ENCODE measurements at regions not wholly inside any gene's neighbourhood (a gene's known extent, or its start where the extent isn't known, plus 50 kb on each side); places are given as distances from the start of the nearest gene placed in this dataset.

- no peaks in the 10 kb centered on the region for H3K9me3 Mint-ChIP-seq
Observed at GRCh38 chr12:13875744-13876143, 105.7 kb downstream of the GRIN2B start.

GRCh38 chr12:13870255-13870654 lies 111.1 kb downstream of the GRIN2B start:
- Mint-ChIP-seq H3K4me1 (no peaks in the 10 kb centered on the region), H3K4me3 (no peak overlapping the region), H3K27ac (no peak overlapping the region)

More at GRCh38 chr12:13875744-13876143, 105.7 kb downstream of the GRIN2B start:
- no peak for ATAC-seq (replicated peaks)
- H3K27ac Mint-ChIP-seq: no peak overlapping the region
- H3K36me3 Mint-ChIP-seq: no peaks in the 10 kb centered on the region
- no peak overlapping the region for H3K4me3 Mint-ChIP-seq
- no peaks in the 10 kb centered on the region for H3K4me1 Mint-ChIP-seq
- DNase-seq: no peak
- H3K27me3 Mint-ChIP-seq: peaks cover 12 to 15% of the 10 kb centered on the region in 2 donors

GRCh38 chr12:13864081-13864673 lies 117.2 kb downstream of the GRIN2B start:
- Mint-ChIP-seq H3K9me3 (no peaks in the 10 kb centered on the region), H3K4me1 (no peaks in the 10 kb centered on the region), H3K4me3 (no peak overlapping the region), H3K27ac (no peak overlapping the region), H3K27me3 (peaks cover 35 to 78% of the 10 kb centered on the region in 2 donors), H3K36me3 (no peaks in the 10 kb centered on the region)
- ATAC-seq (replicated peaks): peak; percentile 88 to 93
- peak; percentile 47 for DNase-seq

More at GRCh38 chr12:13870255-13870654, 111.1 kb downstream of the GRIN2B start:
- Mint-ChIP-seq H3K9me3 (no peaks in the 10 kb centered on the region), H3K36me3 (no peaks in the 10 kb centered on the region), H3K27me3 (peaks cover 34 to 60% of the 10 kb centered on the region in 2 donors)
- DNase-seq (no peak), ATAC-seq (replicated peaks) (no peak)

- Mint-ChIP-seq H3K4me3 (no peak overlapping the region), H3K27ac (no peak overlapping the region), H3K27me3 (peaks cover 29 to 37% of the 10 kb centered on the region in 2 donors), H3K36me3 (no peaks in the 10 kb centered on the region), H3K9me3 (no peaks in the 10 kb centered on the region), H3K4me1 (no peaks in the 10 kb centered on the region)
- DNase-seq (no peak), ATAC-seq (replicated peaks) (no peak)
Observed at GRCh38 chr12:13857750-13858149, 123.7 kb downstream of the GRIN2B start.

GRCh38 chr12:13853471-13853870 lies 127.9 kb downstream of the GRIN2B start:
- no peak overlapping the region for H3K27ac Mint-ChIP-seq
- H3K9me3 Mint-ChIP-seq: no peaks in the 10 kb centered on the region
- H3K4me1 Mint-ChIP-seq: no peaks in the 10 kb centered on the region
- DNase-seq: no peak
- no peak for ATAC-seq (replicated peaks)
- H3K27me3 Mint-ChIP-seq: peaks cover 10 to 24% of the 10 kb centered on the region in 2 donors
- H3K4me3 Mint-ChIP-seq: no peak overlapping the region
- no peaks in the 10 kb centered on the region for H3K36me3 Mint-ChIP-seq

- no peak for DNase-seq
- no peaks in the 10 kb centered on the region for H3K9me3 Mint-ChIP-seq
- ATAC-seq (replicated peaks): no peak
- H3K27me3 Mint-ChIP-seq: peaks cover 14 to 31% of the 10 kb centered on the region in 2 donors
- no peak overlapping the region for H3K27ac Mint-ChIP-seq
- no peak overlapping the region for H3K4me3 Mint-ChIP-seq
- no peaks in the 10 kb centered on the region for H3K4me1 Mint-ChIP-seq
- H3K36me3 Mint-ChIP-seq: no peaks in the 10 kb centered on the region
Observed at GRCh38 chr12:13851828-13852227, 129.6 kb downstream of the GRIN2B start.

GRCh38 chr12:13849456-13849855 lies 131.9 kb downstream of the GRIN2B start:
- H3K36me3 Mint-ChIP-seq: no peaks in the 10 kb centered on the region
- H3K9me3 Mint-ChIP-seq: no peaks in the 10 kb centered on the region
- no peaks in the 10 kb centered on the region for H3K4me1 Mint-ChIP-seq
- no peak overlapping the region for H3K27ac Mint-ChIP-seq
- H3K27me3 Mint-ChIP-seq: peaks cover 15 to 31% of the 10 kb centered on the region in 2 donors
- ATAC-seq (replicated peaks): no peak
- no peak for DNase-seq
- no peak overlapping the region for H3K4me3 Mint-ChIP-seq

GRCh38 chr12:13843841-13844240 lies 137.6 kb downstream of the GRIN2B start:
- DNase-seq: no peak
- Mint-ChIP-seq H3K36me3 (no peaks in the 10 kb centered on the region), H3K4me1 (no peaks in the 10 kb centered on the region), H3K27ac (no peak overlapping the region), H3K4me3 (no peak overlapping the region), H3K27me3 (peaks cover 19 to 24% of the 10 kb centered on the region in 2 donors), H3K9me3 (no peaks in the 10 kb centered on the region)
- no peak for ATAC-seq (replicated peaks)

- Mint-ChIP-seq H3K4me1 (no peaks in the 10 kb centered on the region), H3K27ac (no peak overlapping the region), H3K36me3 (no peaks in the 10 kb centered on the region), H3K4me3 (no peak overlapping the region), H3K9me3 (no peaks in the 10 kb centered on the region), H3K27me3 (peaks cover under 1 to 19% of the 10 kb centered on the region in 2 donors)
- ATAC-seq (replicated peaks) (no peak), DNase-seq (no peak)
Observed at GRCh38 chr12:13841358-13841757, 140.0 kb downstream of the GRIN2B start.

- Mint-ChIP-seq H3K9me3 (no peaks in the 10 kb centered on the region), H3K27ac (no peak overlapping the region), H3K4me3 (no peak overlapping the region), H3K4me1 (no peaks in the 10 kb centered on the region), H3K27me3 (peaks cover 0 to 17% of the 10 kb centered on the region in 2 donors), H3K36me3 (no peaks in the 10 kb centered on the region)
- ATAC-seq (replicated peaks): no peak
- DNase-seq: no peak
Observed at GRCh38 chr12:13839365-13840336, 141.8 kb downstream of the GRIN2B start.

GRCh38 chr12:13836099-13836498 lies 145.3 kb downstream of the GRIN2B start:
- Mint-ChIP-seq H3K36me3 (no peaks in the 10 kb centered on the region), H3K4me1 (no peaks in the 10 kb centered on the region), H3K27ac (no peak overlapping the region), H3K9me3 (no peaks in the 10 kb centered on the region), H3K4me3 (no peak overlapping the region), H3K27me3 (peaks cover 0 to 18% of the 10 kb centered on the region in 2 donors)
- DNase-seq (no peak), ATAC-seq (replicated peaks) (no peak)

- DNase-seq: no peak
- no peak for ATAC-seq (replicated peaks)
- Mint-ChIP-seq H3K9me3 (no peaks in the 10 kb centered on the region), H3K4me1 (no peaks in the 10 kb centered on the region), H3K27me3 (peaks cover 0 to 20% of the 10 kb centered on the region in 2 donors), H3K36me3 (no peaks in the 10 kb centered on the region), H3K4me3 (no peak overlapping the region), H3K27ac (no peak overlapping the region)
Observed at GRCh38 chr12:13835652-13836051, 145.8 kb downstream of the GRIN2B start.

- ATAC-seq (replicated peaks) (no peak), DNase-seq (no peak)
- Mint-ChIP-seq H3K27me3 (peaks cover 4 to 20% of the 10 kb centered on the region in 2 donors), H3K27ac (no peak overlapping the region), H3K36me3 (no peaks in the 10 kb centered on the region), H3K9me3 (no peaks in the 10 kb centered on the region), H3K4me3 (no peak overlapping the region), H3K4me1 (no peaks in the 10 kb centered on the region)
Observed at GRCh38 chr12:13834241-13834640, 147.2 kb downstream of the GRIN2B start.

GRCh38 chr12:13817131-13817530 lies 164.3 kb downstream of the GRIN2B start:
- DNase-seq (no peak), ATAC-seq (replicated peaks) (no peak)
- H3K36me3 Mint-ChIP-seq: no peaks in the 10 kb centered on the region
- no peak overlapping the region for H3K4me3 Mint-ChIP-seq
- no peaks in the 10 kb centered on the region for H3K9me3 Mint-ChIP-seq
- no peak overlapping the region for H3K27ac Mint-ChIP-seq
- H3K4me1 Mint-ChIP-seq: no peaks in the 10 kb centered on the region
- peaks cover 10 to 30% of the 10 kb centered on the region in 2 donors for H3K27me3 Mint-ChIP-seq

- H3K9me3 Mint-ChIP-seq: no peaks in the 10 kb centered on the region
- ATAC-seq (replicated peaks) (no peak), DNase-seq (no peak)
- no peak overlapping the region for H3K27ac Mint-ChIP-seq
- no peaks in the 10 kb centered on the region for H3K36me3 Mint-ChIP-seq
- H3K4me1 Mint-ChIP-seq: no peaks in the 10 kb centered on the region
- peaks cover 10 to 30% of the 10 kb centered on the region in 2 donors for H3K27me3 Mint-ChIP-seq
- no peak overlapping the region for H3K4me3 Mint-ChIP-seq
Observed at GRCh38 chr12:13816394-13816793, 165.0 kb downstream of the GRIN2B start.
